GM12891 (cell line): ENCODE measurements at regions not wholly inside any gene's neighbourhood (a gene's known extent, or its start where the extent isn't known, plus 50 kb on each side); places are given as distances from the start of the nearest gene placed in this dataset.

Experiments used
- POLR2A ChIP-seq: IDR thresholded peaks from 2 replicates; pipeline ENCODE4 v1.6.1; 2011; ENCODE audit warnings: low read depth, low read length, control low read depth
- POLR2AphosphoS5 ChIP-seq: IDR thresholded peaks from 2 replicates; pipeline ENCODE4 v1.6.1; 2011; ENCODE audit warnings: low read depth, low read length, control low read depth
- POU2F2 ChIP-seq: IDR thresholded peaks from 2 replicates; pipeline ENCODE4 v1.6.1; 2011; ENCODE audit warnings: low read depth, mild to moderate bottlenecking, control low read depth, low read length, moderate library complexity
- SPI1 ChIP-seq: IDR thresholded peaks from 2 replicates; pipeline ENCODE4 v1.6.1; 2011; ENCODE audit warnings: low read depth, low read length, control low read depth
- TAF1 ChIP-seq: IDR thresholded peaks from 2 replicates; pipeline ENCODE4 v1.6.1; 2011; ENCODE audit warnings: low read depth, low read length, control low read depth

- TF ChIP-seq POLR2AphosphoS5, result no peak
- TF ChIP-seq POLR2A, result no peak
- TF ChIP-seq TAF1, result no peak
- TF ChIP-seq SPI1, result no peak
- no peak for TF ChIP-seq POU2F2
Measured at GRCh38 chr21:28359300-28359699, 633.4 kb downstream of the LTN1 start.
